AG08395 (cell line): ENCODE measurements at regions not wholly inside any gene's neighbourhood (a gene's known extent, or its start where the extent isn't known, plus 50 kb on each side); places are given as distances from the start of the nearest gene placed in this dataset.
A peak's percentile ranks its signal among the peaks of the same experiment; 100 is the strongest.
"Not testable (repeated sequence)": the region's sequence is repeated elsewhere in the genome, so short reads cannot be mapped to it uniquely, and the experiment has no call there.

Source experiments
- DNase-seq: peaks from one replicate; pipeline ENCODE4 v3.0.0; 2012; ENCODE audit warnings: mixed read lengths, low spot score

DNA sequence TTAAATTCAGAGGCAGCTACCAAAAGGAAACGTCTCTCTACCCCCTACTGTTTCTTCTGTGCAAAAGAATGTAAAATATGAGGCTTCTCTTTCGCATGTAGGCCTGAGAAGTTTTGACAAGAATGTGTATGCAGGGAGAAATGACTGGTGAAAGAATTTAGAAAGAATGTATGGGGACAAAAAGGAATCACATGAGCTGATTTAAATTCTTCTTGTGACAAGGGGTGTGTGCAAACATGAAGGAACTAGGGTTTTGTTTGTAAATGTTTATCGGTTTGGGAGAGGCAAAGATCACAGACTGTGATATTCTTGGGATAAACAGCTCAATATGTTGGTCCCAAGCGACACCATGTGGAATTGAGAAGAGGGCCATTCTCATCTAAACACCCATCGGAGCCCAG is 345.2 kb upstream of the VRK2 start:
- DNase-seq, result peak; percentile 9

DNA sequence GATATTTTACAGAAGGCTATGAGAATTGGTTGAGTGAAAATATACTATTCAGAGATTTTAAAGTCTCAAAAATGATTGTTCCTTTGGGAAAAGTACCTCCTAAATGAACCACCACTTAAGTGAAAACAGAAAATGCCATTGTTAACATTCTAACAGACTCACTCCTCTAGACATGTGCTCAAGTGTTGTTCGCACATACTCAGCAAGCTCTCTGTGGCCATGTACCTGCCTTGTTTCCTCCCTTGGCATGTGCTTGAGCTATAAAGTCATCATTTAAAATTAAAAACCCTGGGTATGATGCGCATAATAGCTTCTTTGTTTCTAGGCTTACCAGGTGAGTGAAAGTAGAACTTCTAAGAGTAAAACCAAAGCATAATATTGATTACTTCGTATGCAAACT is 343.2 kb upstream of the VRK2 start:
- DNase-seq, result no peak

DNA sequence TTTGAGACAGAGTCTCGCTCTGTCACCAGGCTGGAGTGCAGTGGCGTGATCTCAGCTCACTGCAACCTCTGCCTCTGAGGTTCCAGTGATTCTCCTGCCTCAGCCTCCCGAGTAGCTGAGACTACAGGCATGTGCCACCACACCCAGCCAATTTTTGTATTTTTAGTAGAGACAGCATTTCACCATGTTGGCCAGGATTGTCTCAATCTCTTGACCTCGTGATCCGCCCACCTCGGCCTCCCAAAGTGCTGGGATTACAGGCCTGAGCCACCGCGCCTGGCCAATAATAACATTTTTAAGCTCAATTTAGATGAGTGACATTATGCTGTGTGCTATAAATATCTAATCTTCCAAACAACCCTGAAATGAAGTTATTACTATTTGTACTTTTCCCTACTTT is 338.8 kb upstream of the VRK2 start:
- DNase-seq, result not testable (repeated sequence)

DNA sequence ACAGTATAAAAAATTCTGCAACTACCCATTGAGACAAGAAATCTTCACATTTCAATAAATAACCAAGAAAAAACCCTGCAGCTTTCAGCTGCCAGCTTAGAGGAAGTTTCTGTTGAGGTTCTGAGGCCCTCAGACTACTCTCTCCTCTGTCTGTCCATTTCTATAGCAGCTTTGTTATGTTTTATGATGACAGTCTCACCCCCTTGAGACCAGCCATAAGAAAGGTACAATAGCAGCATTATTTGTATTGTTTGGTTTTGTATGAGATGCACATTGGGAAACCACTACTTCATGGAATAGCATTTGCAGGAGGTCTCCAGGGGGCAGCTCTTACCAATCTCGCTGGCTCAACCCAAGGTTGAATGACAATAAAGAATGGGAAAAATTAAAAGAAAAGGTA is 334.6 kb upstream of the VRK2 start:
- DNase-seq, result no peak

DNA sequence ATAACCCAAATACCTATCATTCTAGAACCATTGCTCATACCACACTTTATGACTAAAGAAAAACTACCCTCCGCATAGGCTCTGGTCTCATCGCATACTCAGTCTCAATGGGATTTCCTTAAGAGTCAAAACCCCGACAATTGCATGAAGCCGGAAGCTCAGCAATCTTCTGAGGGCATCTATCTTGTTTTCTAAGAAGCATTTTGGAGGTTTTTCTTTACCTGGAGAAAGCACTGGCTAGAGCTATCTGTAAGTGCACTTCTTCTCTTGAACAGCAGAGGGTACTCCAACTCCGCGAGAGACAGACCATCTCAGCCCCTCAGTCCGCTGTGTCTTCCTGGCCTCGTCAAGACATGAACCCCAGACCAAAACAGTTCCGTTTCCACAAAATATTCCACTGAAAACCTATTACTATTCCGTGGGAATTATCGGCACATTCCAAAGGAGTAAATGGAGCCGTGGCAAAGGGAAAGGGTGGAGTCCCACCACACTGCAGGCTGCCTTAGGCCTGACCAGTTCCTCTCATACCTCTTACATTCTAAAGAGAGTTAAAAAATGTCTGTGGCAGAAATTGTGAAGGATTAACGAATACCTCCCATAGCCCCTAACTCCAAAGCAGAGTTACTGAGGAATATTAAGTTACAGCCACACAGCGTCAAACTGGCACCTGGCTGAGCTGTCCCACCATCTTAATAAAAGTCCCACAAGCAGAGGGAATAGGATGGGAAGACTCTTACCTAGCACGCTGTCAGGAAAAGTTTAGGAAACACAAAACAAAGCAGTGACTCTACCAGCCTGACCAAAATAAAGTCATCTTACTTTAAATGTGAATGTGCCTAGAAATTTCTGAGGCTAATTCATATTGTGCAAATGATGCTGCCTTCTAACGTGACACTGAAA is 325.6 kb upstream of the VRK2 start:
- peak; percentile 54 for DNase-seq

DNA sequence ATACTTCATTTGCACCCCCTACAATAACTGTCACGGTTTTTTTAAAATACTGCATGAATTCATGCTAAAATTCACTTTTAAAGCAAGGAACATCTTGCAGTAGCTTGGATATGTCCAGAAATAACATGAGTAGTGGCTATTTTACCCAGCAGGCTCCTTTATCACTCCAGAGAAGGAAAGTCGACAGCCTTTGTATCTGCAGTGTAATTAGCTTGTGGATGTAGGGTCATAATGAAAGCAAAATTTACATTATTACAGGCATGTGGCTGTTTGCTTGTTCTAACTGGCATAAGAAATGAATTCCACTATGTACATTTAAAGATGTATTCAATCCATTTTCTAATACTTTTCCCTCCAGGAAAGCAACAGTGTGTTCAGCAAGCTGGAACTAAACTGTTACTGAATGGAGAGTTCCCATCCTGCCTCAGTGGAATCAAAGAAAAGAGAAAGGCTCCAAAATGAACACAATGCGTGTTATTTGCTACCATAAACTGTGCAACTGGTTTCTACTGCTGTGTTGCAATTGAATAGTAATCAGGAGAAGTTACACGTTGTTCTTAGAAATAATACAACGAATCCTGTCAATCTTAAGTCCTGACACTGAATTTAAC is 321.2 kb upstream of the VRK2 start:
- DNase-seq, result no peak

DNA sequence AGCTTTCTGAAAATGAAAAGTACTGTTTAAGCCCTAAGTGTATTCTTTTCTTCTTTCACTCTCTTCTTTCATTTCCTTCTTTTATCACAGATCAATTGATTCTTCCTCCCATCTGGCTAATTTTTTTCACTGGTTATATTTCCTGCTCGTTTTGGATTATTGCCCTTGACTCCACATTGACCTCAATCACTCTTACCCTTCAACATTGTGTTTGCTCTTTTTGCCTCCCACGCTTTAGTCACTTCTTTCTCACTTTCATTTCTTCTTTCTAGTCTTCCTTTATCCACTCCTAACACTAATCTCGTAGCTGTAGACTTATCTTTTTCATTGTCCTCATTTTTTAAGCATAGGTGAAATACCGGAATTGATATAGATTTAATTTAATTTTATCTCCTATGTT is 320.3 kb upstream of the VRK2 start:
- no peak for DNase-seq

DNA sequence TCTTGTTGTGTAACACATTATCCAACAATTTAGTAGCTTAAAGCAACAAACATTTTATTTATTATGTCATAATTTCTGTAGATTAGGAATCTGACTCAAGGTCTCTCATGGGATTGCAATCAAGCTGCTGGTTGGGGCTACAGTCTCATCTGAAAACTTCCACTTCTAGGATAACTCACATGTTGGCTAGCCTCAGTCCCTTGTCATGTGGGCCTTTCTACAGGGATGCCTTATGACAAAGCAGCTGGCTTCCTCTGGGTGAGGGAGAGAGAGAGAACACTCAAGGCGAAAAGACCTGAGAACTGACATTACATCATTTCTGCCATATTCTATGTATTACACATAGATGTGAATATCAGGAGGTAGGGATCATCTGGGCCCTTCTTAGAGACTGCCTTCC is 317.9 kb upstream of the VRK2 start:
- DNase-seq, result no peak

DNA sequence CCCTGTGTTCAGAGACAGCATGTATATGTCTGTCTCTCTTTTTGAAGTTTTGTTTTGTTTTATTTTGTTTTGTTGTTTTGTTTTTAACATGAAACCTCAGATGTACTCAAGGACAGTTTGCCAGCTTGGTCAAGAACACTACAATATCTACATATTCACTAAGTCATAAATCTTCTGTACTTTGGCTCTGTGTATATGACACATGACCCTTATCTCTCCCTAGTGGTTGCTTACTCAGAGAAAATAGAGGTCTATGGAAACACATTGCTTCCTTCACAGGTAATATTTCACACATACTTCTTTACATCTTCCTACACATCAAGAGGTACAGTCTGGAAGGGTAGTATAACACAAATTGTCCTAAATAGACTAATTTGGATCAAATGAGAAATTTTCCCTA is 312.6 kb upstream of the VRK2 start:
- no peak for DNase-seq

DNA sequence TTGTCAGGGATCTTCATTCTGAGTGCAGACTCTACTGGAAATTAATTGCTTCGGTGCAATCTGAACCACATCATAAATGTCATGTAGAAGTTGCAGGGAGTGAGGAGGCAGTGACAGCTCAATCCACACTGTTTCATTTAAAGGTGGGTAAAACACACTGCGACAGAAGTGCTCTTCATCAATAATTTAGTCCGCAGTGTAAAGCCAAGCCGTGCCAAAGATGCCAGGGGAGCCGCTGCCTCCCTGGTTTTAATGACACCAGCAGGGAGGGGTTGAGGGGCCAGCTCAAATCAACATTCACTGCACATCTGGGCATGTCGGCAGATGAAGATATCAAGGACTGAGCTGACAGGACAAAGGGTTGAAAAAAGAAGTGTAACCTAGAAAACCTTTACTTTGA is 305.7 kb upstream of the VRK2 start:
- DNase-seq, result no peak

DNA sequence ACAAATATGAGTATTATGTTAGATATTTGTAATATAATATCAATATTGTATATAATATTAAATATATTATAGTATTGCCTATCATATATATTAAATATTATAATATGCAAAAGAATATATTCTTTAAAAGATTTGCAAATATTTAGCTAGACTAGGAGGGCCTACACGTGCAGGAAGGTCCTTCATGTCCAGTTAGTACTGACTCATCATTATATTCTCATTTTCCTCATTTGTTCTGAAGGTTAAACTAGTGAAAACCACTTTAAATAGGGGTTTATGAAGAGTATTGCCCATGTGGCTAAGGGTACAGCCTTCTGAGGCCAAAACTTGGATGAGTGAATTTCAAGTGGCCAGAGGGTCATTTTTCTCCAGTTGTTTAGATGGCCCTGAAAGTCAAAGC is 293.0 kb upstream of the VRK2 start:
- DNase-seq, result no peak

DNA sequence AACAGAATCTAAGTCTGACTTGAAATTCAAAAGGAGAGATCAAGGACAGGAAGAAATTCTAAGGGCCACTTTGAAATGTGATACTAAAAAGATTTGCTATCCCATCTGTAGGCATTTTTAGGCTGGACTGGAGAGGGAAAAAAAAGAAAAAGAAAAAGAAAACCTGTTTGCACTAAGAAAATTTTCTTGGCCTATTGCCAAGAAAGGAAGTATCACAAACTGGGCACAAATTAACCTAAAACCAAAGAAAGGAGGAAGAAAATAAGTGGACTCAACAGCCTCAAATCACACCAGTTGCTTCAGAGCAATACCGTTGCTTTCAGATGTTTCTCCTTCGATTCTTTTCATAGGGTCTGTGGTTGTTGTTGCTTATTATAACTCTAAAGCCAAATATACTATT is 287.9 kb upstream of the VRK2 start:
- no peak for DNase-seq

DNA sequence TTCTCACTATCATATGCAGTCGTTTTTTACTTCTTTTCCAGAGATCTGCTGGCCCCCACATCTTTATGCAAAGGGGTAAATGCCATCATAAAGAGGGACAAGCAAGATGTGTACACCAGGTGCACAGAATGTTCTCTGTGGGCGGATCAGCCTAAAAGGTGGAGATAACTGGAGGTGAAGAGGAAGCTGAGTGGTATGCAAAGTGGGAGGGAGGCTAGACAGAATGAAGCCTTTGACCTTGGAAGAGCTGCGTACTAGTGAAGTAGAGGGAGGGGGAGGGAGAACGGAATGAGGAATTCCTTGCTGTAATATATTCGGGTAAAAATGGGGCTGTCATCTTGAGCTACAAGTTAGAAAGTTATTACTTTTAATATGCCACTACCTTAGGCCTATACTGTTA is 287.5 kb upstream of the VRK2 start:
- no peak for DNase-seq

DNA sequence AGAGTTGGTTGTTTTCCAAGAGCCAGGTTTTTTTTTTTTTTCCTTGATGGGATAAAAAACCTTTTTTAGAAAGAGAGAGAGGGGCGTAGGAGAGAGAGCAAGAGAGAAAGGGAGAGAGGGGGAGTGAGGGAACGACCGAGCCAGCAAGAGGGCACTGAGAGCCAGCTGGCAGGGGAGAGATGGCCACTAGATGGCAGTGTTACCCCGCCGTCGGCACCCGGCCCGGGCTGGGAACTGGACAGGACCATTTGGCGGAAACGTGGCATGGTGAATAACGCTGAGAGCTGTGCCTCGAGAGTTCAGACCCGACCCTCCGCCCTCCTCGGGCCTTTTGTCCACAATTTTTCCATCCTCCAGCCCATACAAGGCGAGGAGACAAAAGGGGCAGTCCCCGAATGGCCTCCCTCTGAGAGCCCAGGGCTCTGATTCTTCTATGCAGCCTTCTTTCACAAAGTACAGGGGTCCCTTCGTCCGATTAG is 286.7 kb upstream of the VRK2 start:
- DNase-seq, result peak; percentile 82

DNA sequence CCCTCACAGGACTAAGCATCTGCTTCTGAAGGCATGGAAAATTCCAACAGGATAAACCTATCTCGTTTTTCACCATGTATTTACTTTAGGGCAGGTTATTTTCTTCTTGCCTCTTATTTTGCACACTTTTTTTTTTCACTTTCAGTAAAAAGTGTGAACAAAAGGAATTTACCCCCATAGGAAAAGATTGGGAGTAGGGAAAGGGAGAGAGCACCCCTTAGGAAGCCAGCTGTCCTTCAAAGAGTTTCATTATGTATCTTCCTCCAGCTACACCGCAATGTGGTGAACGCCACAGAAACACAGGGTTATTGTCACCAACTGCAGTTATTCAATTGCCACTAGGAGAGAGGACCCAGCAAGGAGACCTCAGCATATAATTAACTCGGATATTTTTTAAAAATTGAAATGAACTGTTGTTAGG is 286.2 kb upstream of the VRK2 start:
- DNase-seq, result no peak

DNA sequence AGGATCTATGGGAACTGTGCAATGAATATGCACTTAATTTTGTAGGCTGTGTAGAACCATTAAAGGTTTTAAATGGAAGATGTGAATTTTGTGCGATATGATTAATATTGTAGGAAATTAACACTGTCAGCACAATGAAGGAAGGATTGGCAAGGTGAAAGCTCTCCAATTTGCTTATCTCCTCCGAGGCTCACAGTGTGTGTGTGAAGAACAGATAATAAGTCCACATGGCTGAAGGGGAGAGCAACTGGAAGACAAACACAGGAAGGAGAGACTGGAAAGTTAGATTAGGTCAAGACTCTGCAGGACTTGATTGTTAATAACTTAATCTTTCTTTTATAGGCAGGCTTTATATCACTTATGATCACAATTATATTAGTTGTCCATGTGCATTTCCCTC is 269.7 kb upstream of the VRK2 start:
- DNase-seq, result no peak

DNA sequence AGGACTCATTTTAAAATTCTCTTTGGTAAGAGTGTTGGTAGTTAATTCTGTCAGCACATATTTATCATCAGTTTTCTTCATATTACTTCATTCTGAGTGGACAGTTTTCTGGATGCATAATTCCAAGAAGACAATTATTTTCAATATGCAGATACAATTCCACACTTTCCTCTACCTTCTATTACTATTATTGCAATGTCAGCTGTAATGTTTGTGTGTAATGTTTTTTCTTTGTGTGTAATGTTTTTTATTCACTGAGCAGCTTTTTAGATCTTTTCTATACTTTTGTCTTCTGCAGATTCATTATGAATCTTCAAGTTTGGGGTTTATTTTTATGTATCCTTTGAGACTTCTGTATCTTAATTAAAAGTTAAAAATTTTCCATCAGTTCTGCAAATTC is 264.0 kb upstream of the VRK2 start:
- no peak for DNase-seq

DNA sequence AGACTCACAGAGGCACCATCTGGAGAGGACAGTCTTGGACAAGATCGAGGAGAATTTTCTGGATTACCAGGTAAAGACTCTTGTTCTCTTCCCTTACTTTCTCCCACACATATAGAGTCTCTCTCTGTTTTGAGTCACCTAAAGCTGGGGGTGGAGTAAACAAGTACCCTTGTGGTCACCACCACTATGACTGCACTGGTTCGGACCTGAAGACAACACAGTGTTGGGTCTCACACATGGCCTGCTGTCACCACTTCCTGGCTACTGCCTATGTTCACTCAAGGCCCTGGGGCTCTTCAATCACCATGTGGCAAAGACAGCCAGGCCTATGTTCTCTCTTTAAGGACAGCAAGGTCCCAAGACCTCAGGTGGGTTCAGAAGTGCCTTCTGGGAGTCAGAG is 253.3 kb upstream of the VRK2 start:
- DNase-seq, result no peak

DNA sequence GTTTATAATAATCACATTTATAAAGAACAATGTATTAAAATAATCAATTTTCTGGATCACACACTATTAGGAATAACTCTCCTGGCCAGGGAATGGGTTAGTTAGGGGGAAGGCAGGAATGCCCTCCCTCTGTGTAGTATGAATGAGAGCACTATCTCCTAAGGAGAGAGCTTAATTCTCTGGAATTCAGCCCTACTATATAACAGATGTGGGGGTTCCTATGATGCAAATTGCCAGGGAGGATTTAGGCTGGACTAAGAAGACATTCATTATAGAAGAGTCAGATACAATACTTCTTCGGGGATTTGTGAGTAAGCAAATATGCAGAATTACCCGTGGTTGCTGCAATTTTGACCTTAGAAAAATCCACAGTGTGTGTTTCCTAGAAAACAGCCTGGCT is 250.1 kb upstream of the VRK2 start:
- no peak for DNase-seq

DNA sequence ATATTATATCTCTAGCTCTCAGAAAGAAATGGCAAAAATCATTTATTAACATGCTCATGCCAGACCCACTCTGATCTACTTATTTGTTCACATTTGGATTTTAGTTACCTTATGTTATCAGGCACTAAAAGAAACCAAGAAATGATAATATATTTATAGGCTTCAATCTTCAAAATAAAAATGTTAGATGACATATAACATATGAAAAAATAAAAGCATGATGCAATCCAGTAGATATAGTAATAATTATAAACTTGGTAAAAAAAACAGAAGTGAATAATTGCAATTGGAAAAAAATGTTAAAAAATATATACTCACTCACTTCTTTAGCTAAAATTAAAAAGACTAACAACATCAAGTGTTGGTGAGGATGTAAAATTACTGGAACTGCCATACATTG is 248.3 kb upstream of the VRK2 start:
- no peak for DNase-seq

DNA sequence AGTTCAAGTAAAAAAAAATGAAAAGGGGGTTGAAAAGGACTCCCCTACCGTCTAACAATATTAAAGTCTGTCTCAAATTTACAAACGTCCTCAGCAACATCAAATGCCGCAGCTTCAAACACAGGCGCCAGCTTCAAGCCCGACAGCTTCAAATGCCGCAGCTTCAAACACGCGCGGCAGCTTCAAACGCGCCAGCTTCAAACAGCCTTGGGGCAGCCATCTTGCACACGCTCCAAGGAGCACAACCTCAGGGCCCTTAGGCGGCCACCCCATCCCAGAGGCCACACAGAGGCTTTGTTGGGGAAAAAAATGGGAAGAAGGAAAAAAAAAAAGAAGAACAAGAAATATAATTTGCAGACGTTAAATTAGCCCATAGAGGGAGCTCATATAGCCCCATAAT is 244.4 kb upstream of the VRK2 start:
- no peak for DNase-seq

DNA sequence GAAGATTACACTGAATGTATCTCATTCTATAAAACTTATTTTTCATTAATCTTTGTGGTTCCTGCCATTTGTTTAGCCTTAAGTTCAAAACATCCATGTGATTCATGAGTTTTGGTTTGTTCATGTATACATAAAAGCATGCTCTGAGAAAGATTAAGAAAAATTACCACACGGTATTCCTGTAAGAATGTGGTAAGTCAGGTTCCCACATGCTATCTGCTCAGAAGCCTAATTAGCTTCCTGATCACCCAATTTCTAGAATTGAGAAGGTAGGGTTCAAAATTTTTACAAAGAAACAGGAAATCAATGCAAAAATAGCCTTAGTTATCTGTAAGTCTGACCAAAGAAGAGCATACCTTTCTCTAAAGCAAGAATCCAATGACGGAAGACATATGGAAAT is 241.6 kb upstream of the VRK2 start:
- no peak for DNase-seq

DNA sequence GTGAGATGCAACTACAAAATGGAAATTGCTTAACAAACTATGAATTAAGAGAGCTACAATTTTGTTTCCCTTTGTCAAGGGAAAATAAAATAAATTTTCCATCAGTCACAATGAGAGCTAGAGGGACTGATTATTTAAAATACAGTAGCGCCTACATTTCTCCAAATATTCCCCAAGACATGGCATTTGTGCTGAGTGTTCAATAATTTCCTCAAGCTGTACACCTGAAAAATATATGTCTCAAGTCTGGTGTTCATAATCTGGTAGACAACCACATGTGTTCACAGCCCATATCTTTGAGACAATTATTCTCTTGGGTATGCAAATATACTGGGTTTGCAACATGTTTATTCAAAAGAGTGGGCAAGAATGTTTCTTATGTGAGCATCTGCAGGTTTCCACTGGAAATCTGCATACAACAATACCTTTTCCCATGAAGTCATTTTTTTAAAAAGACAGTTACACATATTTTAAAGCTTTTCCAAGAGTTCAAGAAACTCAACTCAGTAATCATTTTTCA is 240.1 kb upstream of the VRK2 start:
- DNase-seq, result no peak

DNA sequence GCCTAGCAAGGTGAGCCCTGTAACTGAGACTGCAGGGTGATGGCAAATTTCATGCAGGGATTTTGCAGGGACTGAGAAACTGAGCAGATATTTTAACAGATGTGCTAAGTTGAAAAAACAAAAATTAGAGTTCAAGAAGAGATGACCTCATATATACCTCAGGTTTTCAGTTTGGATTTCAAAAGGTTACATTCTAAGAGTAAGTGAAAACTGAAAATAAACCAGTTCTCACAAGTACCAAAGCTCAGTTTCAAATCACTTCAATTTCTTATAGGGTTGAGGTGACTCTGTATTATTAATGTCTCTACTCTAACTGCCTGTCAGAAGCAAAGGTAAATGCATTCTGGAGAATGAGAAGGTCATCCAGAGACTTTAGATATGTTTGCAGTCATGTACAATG is 237.4 kb upstream of the VRK2 start:
- no peak for DNase-seq
